ENCODE measurements at regions not wholly inside any gene's neighbourhood (a gene's known extent, or its start where the extent isn't known, plus 50 kb on each side); places are given as distances from the start of the nearest gene placed in this dataset.

DNA sequence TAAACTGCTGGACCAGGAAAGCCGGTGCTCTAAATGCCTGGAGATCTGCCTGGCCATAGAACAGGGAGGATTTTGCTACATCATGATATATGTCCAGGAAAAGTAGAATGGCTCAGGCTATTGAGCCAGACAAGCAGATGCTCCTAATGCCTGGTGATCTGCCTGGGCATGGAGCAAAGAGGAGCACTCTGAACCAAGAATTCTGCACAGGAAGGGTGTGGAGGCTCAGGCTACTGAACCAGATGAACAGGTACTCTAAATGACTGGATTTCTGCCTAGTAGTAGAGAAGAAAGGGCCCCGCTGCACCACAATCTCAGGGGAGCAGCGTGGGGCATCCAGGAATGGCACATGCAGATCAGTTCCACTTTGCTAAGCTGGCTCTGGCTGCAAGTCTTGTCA, 607.9 kb downstream of the ANKRD50 start:
- WGBS, 5 donors, result 90 to 98% (median 91%) methylated on average over 3 of the region's 3 CpGs
- Histone ChIP-seq H3K9me3 (peaks cover 0 to 26% (median 13%) of the 10 kb centered on the region in 8 donors), H3K27me3 (replicated peaks in 1 of 7) (no peaks in the 10 kb centered on the region), H3K27ac (no peak overlapping the region), H3K4me3 (no peak overlapping the region), H3K4me1 (no peaks in the 10 kb centered on the region), H3K36me3 (no peaks in the 10 kb centered on the region)
- intact Hi-C loops (cut with DNase I; ENCODE audit: low total_unique reads), result no loop called here
- TF ChIP-seq POLR2AphosphoS5 (IDR thresholded peaks at IDR 0.05) (no peak), POLR2A (IDR thresholded peaks at IDR 0.05) (no peak)
- TF ChIP-seq, protein P1, sequence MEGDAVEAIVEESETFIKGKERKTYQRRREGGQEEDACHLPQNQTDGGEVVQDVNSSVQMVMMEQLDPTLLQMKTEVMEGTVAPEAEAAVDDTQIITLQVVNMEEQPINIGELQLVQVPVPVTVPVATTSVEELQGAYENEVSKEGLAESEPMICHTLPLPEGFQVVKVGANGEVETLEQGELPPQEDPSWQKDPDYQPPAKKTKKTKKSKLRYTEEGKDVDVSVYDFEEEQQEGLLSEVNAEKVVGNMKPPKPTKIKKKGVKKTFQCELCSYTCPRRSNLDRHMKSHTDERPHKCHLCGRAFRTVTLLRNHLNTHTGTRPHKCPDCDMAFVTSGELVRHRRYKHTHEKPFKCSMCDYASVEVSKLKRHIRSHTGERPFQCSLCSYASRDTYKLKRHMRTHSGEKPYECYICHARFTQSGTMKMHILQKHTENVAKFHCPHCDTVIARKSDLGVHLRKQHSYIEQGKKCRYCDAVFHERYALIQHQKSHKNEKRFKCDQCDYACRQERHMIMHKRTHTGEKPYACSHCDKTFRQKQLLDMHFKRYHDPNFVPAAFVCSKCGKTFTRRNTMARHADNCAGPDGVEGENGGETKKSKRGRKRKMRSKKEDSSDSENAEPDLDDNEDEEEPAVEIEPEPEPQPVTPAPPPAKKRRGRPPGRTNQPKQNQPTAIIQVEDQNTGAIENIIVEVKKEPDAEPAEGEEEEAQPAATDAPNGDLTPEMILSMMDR (IDR thresholded peaks at IDR 0.05 in 8 of 11, conservative IDR thresholded peaks at IDR 0.05 in 3 of 11), result no peak
- no peak for DNase-seq

- 81 to 96% (median 85%) methylated on average over 2 of the region's 2 CpGs for WGBS, 5 donors
- no peak for DNase-seq
- Histone ChIP-seq H3K4me3 (no peak overlapping the region), H3K36me3 (no peaks in the 10 kb centered on the region), H3K4me1 (no peaks in the 10 kb centered on the region), H3K9me3 (peaks cover 0 to 26% (median 13%) of the 10 kb centered on the region in 8 donors), H3K27me3 (replicated peaks in 1 of 7) (no peaks in the 10 kb centered on the region), H3K27ac (no peak overlapping the region)
- intact Hi-C loops (cut with DNase I; ENCODE audit: low total_unique reads), result no loop called here
- TF ChIP-seq, protein P1 (IDR thresholded peaks at IDR 0.05 in 8 of 11, conservative IDR thresholded peaks at IDR 0.05 in 3 of 11), result no peak
- TF ChIP-seq POLR2A (IDR thresholded peaks at IDR 0.05), result no peak
- TF ChIP-seq POLR2AphosphoS5 (IDR thresholded peaks at IDR 0.05), result no peak
Measured at GRCh38 chr4:124105212-124105611, 607.3 kb downstream of the ANKRD50 start.

DNA sequence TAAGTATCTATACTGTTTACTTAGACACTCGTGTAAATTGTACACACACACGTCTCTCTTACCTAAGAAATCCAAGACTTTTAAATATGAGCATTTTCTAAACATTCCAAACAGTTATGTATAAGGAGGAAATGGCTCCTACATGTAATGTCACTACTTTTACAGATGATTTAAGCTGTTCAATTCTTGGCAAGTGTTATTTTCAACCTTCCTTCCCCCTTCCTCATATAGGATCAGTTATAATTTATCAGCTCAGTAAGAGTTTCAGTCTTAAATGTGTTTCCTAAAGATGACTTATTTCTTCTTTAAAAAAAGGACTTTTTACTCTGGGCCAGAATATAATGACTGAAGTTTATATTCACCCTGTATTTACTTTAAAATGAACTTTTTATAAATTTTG, 601.1 kb downstream of the ANKRD50 start:
- TF ChIP-seq POLR2AphosphoS5 (IDR thresholded peaks at IDR 0.05) (no peak), POLR2A (IDR thresholded peaks at IDR 0.05) (no peak)
- TF ChIP-seq, protein P1 (IDR thresholded peaks at IDR 0.05 in 8 of 11, conservative IDR thresholded peaks at IDR 0.05 in 3 of 11), result no peak
- intact Hi-C loops (cut with DNase I; ENCODE audit: low total_unique reads), result no loop called here
- Histone ChIP-seq H3K27me3 (replicated peaks in 1 of 7) (no peaks in the 10 kb centered on the region), H3K4me1 (peaks cover 0 to 10% (median 2%) of the 10 kb centered on the region in 6 donors), H3K36me3 (no peaks in the 10 kb centered on the region), H3K27ac (peak overlapping the region in 7 of 8 donors; percentile 26 to 62 (median 40)), H3K9me3 (peaks cover 0 to 8% (median 0%) of the 10 kb centered on the region in 8 donors), H3K4me3 (no peak overlapping the region)
- no peak for DNase-seq
- 42 to 58% (median 55%) methylated on average over 2 of the region's 2 CpGs for WGBS, 5 donors

DNA sequence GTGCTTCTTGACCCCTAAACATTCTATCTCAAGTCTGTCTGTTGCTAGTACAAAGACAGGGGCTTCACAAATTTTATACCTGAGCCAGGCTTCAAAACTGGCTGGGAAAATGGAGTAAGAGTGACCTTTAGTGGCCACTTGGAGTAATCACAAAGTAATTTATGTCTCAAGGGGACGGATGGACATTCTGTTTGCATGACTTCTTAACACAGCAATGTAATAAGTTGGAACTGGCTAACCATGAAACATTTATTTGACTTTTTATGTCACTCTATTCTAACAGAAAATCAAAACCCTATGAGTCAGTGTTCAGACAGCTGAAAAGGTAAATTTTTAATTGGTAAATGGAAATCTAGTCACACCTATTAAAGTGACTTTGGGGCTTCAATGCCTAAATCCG, 600.6 kb downstream of the ANKRD50 start:
- WGBS, 5 donors, result 50 to 76% (median 58%) methylated on average over 2 of the region's 2 CpGs
- H3K9me3 ChIP-seq, result peaks cover 0 to 2% (median 0%) of the 10 kb centered on the region in 8 donors
- no peak overlapping the region for H3K4me3 ChIP-seq
- TF ChIP-seq, protein P1 (IDR thresholded peaks at IDR 0.05 in 8 of 11, conservative IDR thresholded peaks at IDR 0.05 in 3 of 11), result peak in 7 of 11 experiments; percentile 17 to 70 (median 49)
- TF ChIP-seq POLR2AphosphoS5 (IDR thresholded peaks at IDR 0.05), result no peak
- DNase-seq, result no peak
- intact Hi-C loops (cut with DNase I; ENCODE audit: low total_unique reads), result no loop called here
- H3K4me1 ChIP-seq, result peaks cover 0 to 10% (median 2%) of the 10 kb centered on the region in 6 donors
- peak overlapping the region in 6 of 8 donors; percentile 26 to 62 (median 42) for H3K27ac ChIP-seq
- no peaks in the 10 kb centered on the region for H3K27me3 ChIP-seq (replicated peaks in 1 of 7)
- H3K36me3 ChIP-seq, result no peaks in the 10 kb centered on the region
